NT2/D1 (cell line): ENCODE measurements at regions not wholly inside any gene's neighbourhood (a gene's known extent, or its start where the extent isn't known, plus 50 kb on each side); places are given as distances from the start of the nearest gene placed in this dataset.
"Not testable (repeated sequence)": the region's sequence is repeated elsewhere in the genome, so short reads cannot be mapped to it uniquely, and the experiment has no call there.

Experiments
- DNase-seq: peaks from one replicate; pipeline ENCODE4 v3.0.0-alpha.2; 2011; ENCODE audit warnings: low read depth, low spot score
- H3K27me3 ChIP-seq: 2 replicates; pipeline ENCODE4 v1.6.0; 2011; ENCODE audit warnings: mild to moderate bottlenecking; ENCODE audit not compliant: insufficient read length, insufficient read depth
- H3K36me3 ChIP-seq: 2 replicates; pipeline ENCODE4 v1.6.1; 2011; ENCODE audit warnings: mild to moderate bottlenecking, low read length, mixed read lengths; ENCODE audit not compliant: insufficient read depth, insufficient read length
- H3K4me1 ChIP-seq: 2 replicates; pipeline ENCODE4 v1.5.1; 2011; ENCODE audit not compliant: insufficient read depth, insufficient read length
- H3K4me3 ChIP-seq: 2 replicates; pipeline ENCODE4 v1.5.1; 2011; ENCODE audit warnings: low read depth; ENCODE audit not compliant: insufficient read length
- H3K9ac ChIP-seq: 2 replicates; pipeline ENCODE4 v1.6.0; 2011; ENCODE audit warnings: low read depth; ENCODE audit not compliant: insufficient read length
- H3K9me3 ChIP-seq: 2 replicates; pipeline ENCODE4 v1.5.1; 2011; ENCODE audit warnings: mild to moderate bottlenecking, low read length; ENCODE audit not compliant: insufficient read depth
- SUZ12 ChIP-seq: IDR thresholded peaks from 2 replicates; pipeline ENCODE4 v1.6.1; 2011; ENCODE audit not compliant: insufficient read length, insufficient read depth; ENCODE audit errors: extremely low read depth
- YY1 ChIP-seq: IDR thresholded peaks from 2 replicates; pipeline ENCODE4 v1.6.1; 2011; ENCODE audit not compliant: insufficient read length, insufficient read depth
- ZNF274 ChIP-seq: IDR thresholded peaks from 2 replicates; pipeline ENCODE4 v1.6.1; 2011; ENCODE audit warnings: mild to moderate bottlenecking, low read depth, low read length

DNA sequence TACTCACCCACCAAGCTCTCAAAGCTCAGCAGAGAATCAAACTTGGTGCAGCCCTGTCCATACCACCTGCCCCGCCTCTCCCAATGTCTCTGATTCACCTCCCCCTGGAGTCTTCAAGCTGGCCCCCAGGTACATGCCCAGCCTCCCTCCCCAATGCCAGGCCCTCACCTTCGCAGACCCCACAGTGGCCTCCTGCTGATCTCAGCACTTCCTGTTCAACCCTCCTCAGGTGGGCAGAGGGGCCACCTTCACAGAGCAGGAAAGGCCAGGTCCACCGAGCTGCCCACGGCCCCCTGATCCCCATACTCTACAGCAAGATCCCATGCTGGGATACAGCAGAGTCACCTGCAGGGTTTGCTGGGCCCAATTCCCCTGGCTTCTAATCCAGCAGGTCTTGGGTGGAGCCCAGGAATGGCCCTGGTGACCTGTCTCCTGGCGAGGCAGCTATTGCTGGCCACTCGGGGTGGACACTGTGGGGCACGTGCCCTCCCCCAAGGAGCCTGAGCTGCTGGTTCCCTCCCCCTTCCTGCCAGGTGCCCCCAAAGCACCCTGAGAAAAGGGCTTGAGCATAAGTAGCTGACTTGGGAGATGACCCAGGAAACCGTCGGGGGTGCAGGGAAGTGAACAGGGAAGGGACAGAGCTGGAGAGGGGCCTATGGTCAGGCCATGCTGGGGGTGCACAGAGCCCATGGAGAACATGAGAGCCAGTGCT, 150.7 kb downstream of the BRD1 start:
- no peak for DNase-seq
- H3K27me3 ChIP-seq, result peaks cover 31% of the 10 kb centered on the region
- H3K9ac ChIP-seq, result no peak overlapping the region
- H3K4me3 ChIP-seq, result no peak overlapping the region
- H3K4me1 ChIP-seq, result no peaks in the 10 kb centered on the region
- no peaks in the 10 kb centered on the region for H3K9me3 ChIP-seq
- H3K36me3 ChIP-seq, result no peaks in the 10 kb centered on the region
- TF ChIP-seq SUZ12 (no peak), ZNF274 (no peak), YY1 (no peak)

DNA sequence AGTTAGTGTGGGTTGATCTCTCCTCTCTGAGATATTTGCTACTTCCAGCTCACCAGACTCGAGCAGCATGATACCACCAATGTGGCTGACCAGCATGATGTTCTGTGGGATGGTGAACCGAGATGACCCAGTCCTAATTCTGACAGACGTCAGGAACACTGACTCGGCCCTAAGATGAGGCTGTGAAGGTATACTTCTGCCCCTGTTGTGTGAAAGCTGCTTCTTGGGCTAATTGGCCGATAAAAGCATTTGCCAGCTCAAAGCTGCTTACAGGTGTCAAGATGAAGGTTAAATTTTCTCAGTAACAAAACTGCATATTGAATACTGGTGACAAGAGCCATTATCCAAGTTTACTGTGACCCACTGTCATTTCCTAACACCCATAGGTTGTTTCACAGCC, 151.4 kb downstream of the BRD1 start:
- no peak for DNase-seq
- peaks cover 38% of the 10 kb centered on the region for H3K27me3 ChIP-seq
- H3K4me3 ChIP-seq, result no peak overlapping the region

GRCh38 chr22:49674479-49675050, 153.1 kb downstream of the BRD1 start:
- no peak overlapping the region for H3K4me3 ChIP-seq
- H3K4me1 ChIP-seq, result no peaks in the 10 kb centered on the region
- no peak overlapping the region for H3K9ac ChIP-seq
- no peak for TF ChIP-seq YY1
- TF ChIP-seq SUZ12, result no peak
- TF ChIP-seq ZNF274, result no peak
- no peaks in the 10 kb centered on the region for H3K36me3 ChIP-seq
- H3K9me3 ChIP-seq, result peaks cover 1% of the 10 kb centered on the region; the same call in 1 of the 2 replicates
- no peak for DNase-seq
- peaks cover 55% of the 10 kb centered on the region for H3K27me3 ChIP-seq

More for the DNA sequence above, 151.4 kb downstream of the BRD1 start:
- Histone ChIP-seq H3K4me1 (no peaks in the 10 kb centered on the region), H3K9me3 (no peaks in the 10 kb centered on the region), H3K36me3 (no peaks in the 10 kb centered on the region), H3K9ac (no peak overlapping the region)
- TF ChIP-seq YY1, result no peak
- no peak for TF ChIP-seq SUZ12
- no peak for TF ChIP-seq ZNF274

DNA sequence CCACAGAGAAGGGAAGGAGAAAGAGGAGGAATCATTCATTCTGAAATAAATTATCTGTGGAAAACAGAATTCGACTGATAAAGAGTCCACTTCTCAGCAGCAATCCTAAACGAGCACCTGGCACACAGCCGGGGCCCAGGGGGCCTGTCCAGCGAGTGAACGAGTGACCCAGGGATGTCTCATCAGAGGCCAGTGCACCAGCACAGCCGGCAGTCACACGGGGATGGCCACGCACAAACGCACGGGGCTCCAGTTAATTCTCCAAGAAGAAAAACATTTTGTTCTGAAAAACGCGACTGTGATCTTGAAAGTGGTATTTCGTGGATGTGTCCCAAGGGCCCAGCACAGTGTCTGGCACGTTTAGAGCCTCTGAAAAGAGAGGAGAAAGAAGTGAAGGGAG, 154.6 kb downstream of the BRD1 start:
- TF ChIP-seq YY1 (no peak), SUZ12 (no peak), ZNF274 (no peak)
- H3K27me3 ChIP-seq, result peaks cover 70% of the 10 kb centered on the region
- H3K4me3 ChIP-seq, result no peak overlapping the region
- H3K9me3 ChIP-seq, result peaks cover 11% of the 10 kb centered on the region; the same call in 1 of the 2 replicates
- no peaks in the 10 kb centered on the region for H3K4me1 ChIP-seq
- H3K36me3 ChIP-seq, result no peaks in the 10 kb centered on the region
- no peak overlapping the region for H3K9ac ChIP-seq
- no peak for DNase-seq

- TF ChIP-seq YY1, result no peak
- Histone ChIP-seq H3K27me3 (peaks cover 70% of the 10 kb centered on the region), H3K4me3 (no peak overlapping the region), H3K9me3 (peaks cover 11% of the 10 kb centered on the region; the same call in 1 of the 2 replicates), H3K4me1 (no peaks in the 10 kb centered on the region), H3K9ac (no peak overlapping the region), H3K36me3 (no peaks in the 10 kb centered on the region)
- no peak for DNase-seq
These were observed 155.6 kb downstream of the BRD1 start for GRCh38 chr22:49672014-49672516.

- Histone ChIP-seq H3K9me3 (peaks cover 11% of the 10 kb centered on the region; the same call in 1 of the 2 replicates), H3K27me3 (peaks cover 68% of the 10 kb centered on the region), H3K4me3 (no peak overlapping the region), H3K36me3 (no peaks in the 10 kb centered on the region), H3K9ac (no peak overlapping the region), H3K4me1 (no peaks in the 10 kb centered on the region)
- TF ChIP-seq ZNF274, result no peak
- no peak for DNase-seq
These were observed 156.2 kb downstream of the BRD1 start for GRCh38 chr22:49671331-49672013.

DNA sequence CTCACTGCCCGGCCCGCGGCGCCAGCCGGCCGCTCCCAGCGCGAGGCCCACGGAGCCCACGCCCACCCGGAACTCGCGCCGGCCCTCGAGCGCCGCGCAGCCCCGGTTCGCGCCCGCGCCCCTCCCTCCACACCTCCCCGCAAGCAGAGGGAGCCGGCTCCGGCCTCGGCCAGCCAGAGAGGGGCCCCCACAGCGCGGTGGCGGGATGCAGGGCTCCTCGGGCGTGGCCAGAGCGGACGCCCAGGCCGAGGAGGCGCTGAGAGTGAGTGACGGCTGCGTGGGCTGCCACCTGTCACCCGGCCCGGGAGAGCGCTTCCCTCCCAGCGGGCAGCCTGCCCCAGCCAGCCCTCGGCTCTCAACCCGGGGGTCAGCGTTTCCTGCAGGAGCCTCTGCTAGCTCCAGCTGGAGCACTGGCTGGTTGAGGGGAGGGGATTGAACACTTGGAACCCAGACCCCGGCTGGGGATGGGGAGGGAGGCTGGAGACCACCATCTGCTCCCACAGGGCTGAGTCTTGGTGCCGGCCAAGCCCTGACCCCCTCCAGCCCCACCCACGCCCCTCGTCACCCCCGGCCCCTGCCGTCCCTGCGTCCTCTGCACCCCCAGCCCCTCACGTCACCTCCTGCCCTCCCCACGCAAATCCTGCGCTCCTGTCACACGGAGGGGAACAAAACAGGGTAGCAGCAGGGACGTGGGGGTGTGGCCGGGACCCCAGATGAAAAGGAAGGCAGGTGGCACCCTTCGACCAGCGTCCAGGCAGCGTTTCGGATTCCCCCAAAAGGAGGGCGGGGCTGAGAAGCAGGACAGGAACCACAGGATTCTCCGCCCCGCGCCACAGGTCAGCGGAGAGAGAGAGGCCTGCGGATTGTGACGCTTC, 157.0 kb downstream of the BRD1 start:
- Histone ChIP-seq H3K9me3 (peaks cover 11% of the 10 kb centered on the region; the same call in 1 of the 2 replicates), H3K9ac (peak overlapping the region; percentile 50), H3K36me3 (no peaks in the 10 kb centered on the region), H3K27me3 (peaks cover 61% of the 10 kb centered on the region), H3K4me1 (no peaks in the 10 kb centered on the region), H3K4me3 (peak overlapping the region; percentile 26)
- TF ChIP-seq ZNF274, result no peak
- TF ChIP-seq YY1, result no peak
- no peak for TF ChIP-seq SUZ12
- DNase-seq, result no peak

GRCh38 chr22:49669969-49670455, 157.7 kb downstream of the BRD1 start:
- peak overlapping the region; percentile 26 for H3K4me3 ChIP-seq
- not testable (repeated sequence) for H3K36me3 ChIP-seq, H3K4me1 ChIP-seq, DNase-seq
- H3K9ac ChIP-seq, result peak overlapping the region; percentile 50
- H3K27me3 ChIP-seq, result peaks cover 57% of the 10 kb centered on the region
- peaks cover 11% of the 10 kb centered on the region; the same call in 1 of the 2 replicates for H3K9me3 ChIP-seq

DNA sequence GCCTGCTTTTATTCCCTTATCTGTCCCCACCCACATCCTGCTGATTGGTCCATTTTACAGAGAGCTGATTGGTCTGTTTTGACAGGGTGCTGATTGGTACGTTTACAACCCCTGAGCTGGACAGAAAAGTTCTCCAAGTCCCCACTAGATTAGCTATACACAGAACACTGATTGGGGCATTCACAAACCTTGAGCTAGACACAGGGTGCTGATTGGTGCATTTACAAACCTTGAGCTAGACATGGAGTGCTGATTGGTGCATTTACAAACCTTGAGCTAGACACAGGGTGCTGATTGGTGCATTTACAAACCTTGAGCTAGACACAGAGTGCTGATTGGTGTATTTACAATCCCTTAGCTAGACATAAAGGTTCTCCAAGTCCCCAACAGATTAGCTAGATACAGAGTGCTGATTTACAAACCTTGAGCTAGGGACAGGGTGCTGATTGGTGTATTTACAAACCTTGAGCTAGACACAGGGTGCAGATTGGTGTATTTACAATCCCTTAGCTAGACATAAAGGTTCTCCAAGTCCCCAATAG, 158.2 kb downstream of the BRD1 start:
- not testable (repeated sequence) for H3K9ac ChIP-seq, H3K36me3 ChIP-seq, DNase-seq, H3K4me1 ChIP-seq, H3K4me3 ChIP-seq
- peaks cover 11% of the 10 kb centered on the region; the same call in 1 of the 2 replicates for H3K9me3 ChIP-seq
- peaks cover 54% of the 10 kb centered on the region for H3K27me3 ChIP-seq
